ENCODE measurements at regions not wholly inside any gene's neighbourhood (a gene's known extent, or its start where the extent isn't known, plus 50 kb on each side); places are given as distances from the start of the nearest gene placed in this dataset.

DNA sequence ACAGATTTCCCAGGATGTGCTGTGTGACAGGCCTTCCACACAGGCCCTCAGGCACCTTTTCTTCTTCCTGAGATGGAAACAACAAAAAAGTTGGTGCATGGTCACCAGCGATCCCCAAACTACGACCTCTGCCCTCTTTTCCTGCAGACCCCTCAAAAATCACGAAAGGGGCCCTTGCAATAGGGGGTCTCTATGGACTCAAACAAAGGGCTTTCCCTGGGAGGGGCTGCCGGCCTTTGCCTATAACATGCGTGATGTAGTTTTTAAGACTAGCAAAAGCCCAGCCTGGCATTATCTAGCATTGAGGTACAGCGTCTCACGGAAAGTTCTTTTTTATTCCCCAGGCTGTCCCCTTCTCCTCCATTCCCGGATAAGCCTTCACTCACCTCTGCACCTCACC, 71.2 kb downstream of the DIO3 start:
- WGBS (ENCODE audit: insufficient coverage, insufficient replicate concordance, low lambda C conversion rate, missing lambda C conversion rate), result 55% methylated on average over 8 of the region's 8 CpGs
- intact Hi-C loops (cut with micrococcal nuclease; ENCODE audit: unreplicated experiment), result no loop called here
- SMC1A ChIA-PET (ENCODE audit: uncharacterized antibody, unreplicated experiment), result no interaction called here
- no peaks in the 10 kb centered on the region for H3K9me3 ChIP-seq (replicated peaks; ENCODE audit: control insufficient read depth, insufficient read depth, low read length)
- no peak overlapping the region for H3K27ac ChIP-seq (ENCODE audit: control insufficient read depth, insufficient read depth)
- no peaks in the 10 kb centered on the region for H3K4me1 ChIP-seq (ENCODE audit: control insufficient read depth, insufficient read depth, low read length)
- no peak overlapping the region for H3K9ac ChIP-seq (ENCODE audit: control insufficient read depth, insufficient read depth, low read length)
- in situ Hi-C loops (cut with MboI), result loop anchor here (5.0 kb wide), 1 partner anchor 780 kb away; no protein-coding TSS in a partner anchor
- FAIRE-seq, result no peak
- POLR2A ChIA-PET, result no interaction called here
- no TSS peak for BruUV-seq (replicated peaks)
- H3K27me3 ChIP-seq (replicated peaks in 1 of 2; ENCODE audit: control insufficient read depth in 2 of 2, insufficient read depth in 2 of 2, low read length in 1 of 2), result no peaks in the 10 kb centered on the region; a peak in 1 of 4 replicates
- no peak for ATAC-seq
- no peaks in the 10 kb centered on the region for H3K36me3 ChIP-seq (ENCODE audit: control insufficient read depth in 2 of 2, insufficient read depth in 2 of 2, low read length in 1 of 2)
- H3K4me3 ChIP-seq, result no peak overlapping the region
- TF ChIP-seq PAX8 (IDR thresholded peaks at IDR 0.05) (no peak), BCLAF1 (IDR thresholded peaks at IDR 0.05) (no peak), FOXM1 (IDR thresholded peaks at IDR 0.05; ENCODE audit: low read depth, low read length) (no peak), SPI1 (IDR thresholded peaks at IDR 0.05; ENCODE audit: borderline replicate concordance, insufficient read depth, low read depth, low read length) (no peak), FOS (IDR thresholded peaks at IDR 0.05; ENCODE audit: borderline replicate concordance, extremely low read depth, insufficient read length) (no peak), TARDBP (IDR thresholded peaks at IDR 0.05; ENCODE audit: borderline replicate concordance) (no peak), POLR2AphosphoS5 (IDR thresholded peaks at IDR 0.05; ENCODE audit: low read length) (no peak), ZNF207 (IDR thresholded peaks at IDR 0.05; ENCODE audit: borderline replicate concordance) (no peak), ASH2L (IDR thresholded peaks at IDR 0.05; ENCODE audit: borderline replicate concordance, low read depth) (no peak), RAD51 (IDR thresholded peaks at IDR 0.05) (no peak), CBX5 (IDR thresholded peaks at IDR 0.05; ENCODE audit: low read depth) (no peak), ATF7 (IDR thresholded peaks at IDR 0.05; ENCODE audit: low read depth) (no peak), CREB1 (IDR thresholded peaks at IDR 0.05; ENCODE audit: low read depth) (no peak), CHD4 (IDR thresholded peaks at IDR 0.05) (no peak), EZH2 (IDR thresholded peaks at IDR 0.05; ENCODE audit: borderline replicate concordance, control insufficient read depth, low read depth, low read length) (no peak)
- no peak overlapping the region for H2AFZ ChIP-seq (ENCODE audit: control insufficient read depth, low read depth, low read length)
- no peaks in the 10 kb centered on the region for H3K79me2 ChIP-seq (ENCODE audit: control insufficient read depth, insufficient read depth, low read length)
- no peak for DNase-seq (ENCODE audit: low read depth, low spot score)
- RAD21 ChIA-PET (ENCODE audit: unreplicated experiment), result no interaction called here
- H4K20me1 ChIP-seq (ENCODE audit: control insufficient read depth, insufficient read depth), result no peaks in the 10 kb centered on the region
- no peak overlapping the region for H3K4me2 ChIP-seq (ENCODE audit: control insufficient read depth, insufficient read depth)
- CTCF ChIA-PET, result no interaction called here

Measured in GM12878 (cell line).